ENCODE measurements at regions not wholly inside any gene's neighbourhood (a gene's known extent, or its start where the extent isn't known, plus 50 kb on each side); places are given as distances from the start of the nearest gene placed in this dataset.
"Not testable (repeated sequence)": the region's sequence is repeated elsewhere in the genome, so short reads cannot be mapped to it uniquely, and the experiment has no call there.

DNA sequence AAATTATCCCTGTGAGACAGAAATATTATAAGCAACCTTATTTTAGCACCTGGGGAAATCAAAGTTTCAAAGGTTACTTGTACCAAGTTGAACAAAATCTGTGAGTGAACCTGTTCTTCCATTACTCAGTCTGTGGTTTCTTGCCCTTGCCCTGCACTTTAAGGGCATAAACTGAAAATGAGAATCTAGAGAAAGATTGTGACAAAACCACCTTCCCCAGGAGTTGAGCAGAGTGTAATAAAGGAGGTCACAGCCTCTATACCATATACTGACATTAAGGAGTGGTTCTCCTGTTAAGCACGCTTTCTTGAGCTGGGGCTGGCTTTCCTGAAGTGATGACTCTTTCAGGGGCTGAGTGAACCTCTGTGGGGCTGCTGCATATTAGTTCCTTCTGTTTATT is 143.4 kb downstream of the PDCD6IP start:
- TF ChIP-seq, protein P1, sequence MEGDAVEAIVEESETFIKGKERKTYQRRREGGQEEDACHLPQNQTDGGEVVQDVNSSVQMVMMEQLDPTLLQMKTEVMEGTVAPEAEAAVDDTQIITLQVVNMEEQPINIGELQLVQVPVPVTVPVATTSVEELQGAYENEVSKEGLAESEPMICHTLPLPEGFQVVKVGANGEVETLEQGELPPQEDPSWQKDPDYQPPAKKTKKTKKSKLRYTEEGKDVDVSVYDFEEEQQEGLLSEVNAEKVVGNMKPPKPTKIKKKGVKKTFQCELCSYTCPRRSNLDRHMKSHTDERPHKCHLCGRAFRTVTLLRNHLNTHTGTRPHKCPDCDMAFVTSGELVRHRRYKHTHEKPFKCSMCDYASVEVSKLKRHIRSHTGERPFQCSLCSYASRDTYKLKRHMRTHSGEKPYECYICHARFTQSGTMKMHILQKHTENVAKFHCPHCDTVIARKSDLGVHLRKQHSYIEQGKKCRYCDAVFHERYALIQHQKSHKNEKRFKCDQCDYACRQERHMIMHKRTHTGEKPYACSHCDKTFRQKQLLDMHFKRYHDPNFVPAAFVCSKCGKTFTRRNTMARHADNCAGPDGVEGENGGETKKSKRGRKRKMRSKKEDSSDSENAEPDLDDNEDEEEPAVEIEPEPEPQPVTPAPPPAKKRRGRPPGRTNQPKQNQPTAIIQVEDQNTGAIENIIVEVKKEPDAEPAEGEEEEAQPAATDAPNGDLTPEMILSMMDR (IDR thresholded peaks at IDR 0.05) = no peak
- DNase-seq (ENCODE audit: low spot score) = no peak
- Histone ChIP-seq H3K4me3 (no peak overlapping the region), H3K27ac (no peak overlapping the region)

DNA sequence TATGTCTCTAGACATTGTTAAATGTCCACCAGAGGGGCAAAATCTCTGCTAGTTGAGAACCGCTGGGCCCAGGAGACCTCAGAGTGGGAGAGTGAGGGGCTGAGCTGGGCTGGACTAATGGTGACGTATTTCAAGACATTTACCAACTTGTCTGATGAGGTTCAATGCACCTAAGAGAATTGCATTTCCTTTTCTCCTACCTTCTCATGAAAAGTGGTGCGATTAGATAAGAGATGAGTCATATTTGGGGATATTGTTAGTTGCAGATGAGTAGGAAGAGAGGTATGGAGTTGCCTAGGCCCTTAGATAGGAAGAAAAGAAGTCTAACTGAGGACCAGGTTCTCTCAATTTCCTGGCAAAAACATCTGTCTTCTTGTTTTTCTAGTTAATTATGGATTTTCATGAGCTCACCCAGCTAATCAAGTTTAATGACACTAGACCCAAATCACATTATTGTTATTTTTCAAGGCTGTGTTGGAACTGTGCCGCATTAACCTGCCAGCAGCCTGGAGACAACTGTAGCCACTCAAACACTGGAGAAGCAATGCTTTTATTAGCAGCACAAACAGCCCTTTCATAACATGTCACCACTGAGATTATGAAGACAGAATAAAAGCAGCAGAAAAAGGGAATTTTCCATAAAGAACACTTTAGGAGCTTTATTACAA is 144.2 kb downstream of the PDCD6IP start:
- Histone ChIP-seq H3K4me3 (no peak overlapping the region), H3K27ac (no peak overlapping the region)
- no peak for DNase-seq (ENCODE audit: low spot score)
- TF ChIP-seq, protein P1 (IDR thresholded peaks at IDR 0.05) = no peak

DNA sequence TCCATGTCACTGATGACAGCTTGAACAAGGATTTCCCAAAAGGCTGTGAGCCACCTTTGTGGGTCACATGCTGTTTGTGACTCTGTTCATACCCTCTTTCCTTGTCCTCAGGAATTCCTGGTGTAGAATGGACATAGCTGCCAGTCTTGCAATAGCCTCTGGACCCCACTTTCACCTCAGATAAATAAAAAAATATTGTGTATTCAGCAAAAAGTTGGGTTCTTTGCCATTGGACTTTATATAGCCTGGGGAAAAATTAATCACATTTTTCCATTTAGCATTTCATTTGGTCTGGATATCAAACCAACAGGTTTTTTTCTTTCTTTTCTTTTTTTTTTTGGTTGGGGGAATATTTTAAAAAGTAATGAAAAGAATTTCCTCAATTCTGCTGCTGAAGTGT is 144.8 kb downstream of the PDCD6IP start:
- TF ChIP-seq, protein P1 (IDR thresholded peaks at IDR 0.05) = no peak
- no peak overlapping the region for H3K4me3 ChIP-seq
- H3K27ac ChIP-seq = no peak overlapping the region
- no peak for DNase-seq (ENCODE audit: low spot score)

DNA sequence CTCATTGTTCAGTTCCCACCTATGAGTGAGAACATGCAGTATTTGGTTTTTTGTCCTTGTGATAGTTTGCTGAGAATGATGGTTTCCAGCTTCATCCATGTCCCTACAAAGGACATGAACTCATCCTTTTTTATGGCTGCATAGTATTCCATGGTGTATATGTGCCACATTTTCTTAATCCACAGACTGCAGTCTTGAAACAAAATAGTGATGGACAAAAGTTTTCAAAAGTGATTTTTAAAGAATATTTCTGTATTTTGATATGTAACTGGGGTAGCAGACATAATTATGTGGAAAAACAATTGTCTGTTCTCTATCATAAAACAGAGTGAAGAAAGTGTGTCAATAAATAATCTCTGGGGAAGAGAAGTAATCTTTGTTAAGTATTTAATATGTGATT is 148.2 kb downstream of the PDCD6IP start:
- not testable (repeated sequence) for H3K27ac ChIP-seq; DNase-seq (ENCODE audit: low spot score); H3K4me3 ChIP-seq

DNA sequence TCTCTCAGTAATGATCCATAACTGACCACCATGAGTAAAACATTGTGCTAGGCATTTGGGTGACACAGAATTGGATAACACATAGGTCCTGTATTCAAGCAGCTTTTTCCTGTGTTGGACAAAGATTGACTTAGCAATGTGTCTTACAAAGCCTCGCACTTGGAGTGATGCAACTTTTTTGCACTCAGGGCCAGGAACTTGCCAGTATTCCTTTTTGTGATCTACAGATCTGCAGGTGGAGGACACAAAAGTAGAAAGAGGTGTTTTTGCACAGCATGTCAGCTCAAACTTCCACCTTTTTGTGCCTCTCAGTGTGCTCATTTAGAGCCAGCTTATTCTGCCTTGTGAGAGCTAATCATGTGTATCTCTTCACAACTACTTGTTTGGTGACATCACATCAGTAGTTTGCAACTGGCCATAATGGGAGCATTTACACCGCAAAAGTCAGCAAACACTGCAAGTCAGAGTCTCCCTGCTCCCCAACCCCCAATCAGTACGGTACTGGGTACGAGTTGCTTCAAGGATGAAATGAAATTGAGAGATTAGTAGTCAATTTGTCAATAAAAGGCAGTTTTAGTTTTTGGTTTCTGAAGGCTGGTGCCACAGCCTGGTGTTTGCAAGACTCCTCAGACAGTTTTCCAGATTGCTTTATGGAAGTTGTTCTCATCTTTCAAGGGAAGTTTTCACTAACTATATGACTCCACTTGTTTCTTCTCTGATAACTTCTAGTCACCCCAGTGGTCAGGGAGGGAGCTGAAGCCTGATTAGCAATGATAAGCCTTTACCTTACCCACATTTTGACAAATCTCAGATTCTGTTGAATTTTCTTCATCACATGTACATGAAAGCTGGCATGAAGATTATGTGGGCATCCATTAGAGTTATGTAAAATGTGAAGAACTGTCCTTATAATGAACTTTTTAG is 149.1 kb downstream of the PDCD6IP start:
- Histone ChIP-seq H3K4me3 (no peak overlapping the region), H3K27ac (no peak overlapping the region)
- TF ChIP-seq, protein P1 (IDR thresholded peaks at IDR 0.05) = no peak
- DNase-seq (ENCODE audit: low spot score) = no peak

DNA sequence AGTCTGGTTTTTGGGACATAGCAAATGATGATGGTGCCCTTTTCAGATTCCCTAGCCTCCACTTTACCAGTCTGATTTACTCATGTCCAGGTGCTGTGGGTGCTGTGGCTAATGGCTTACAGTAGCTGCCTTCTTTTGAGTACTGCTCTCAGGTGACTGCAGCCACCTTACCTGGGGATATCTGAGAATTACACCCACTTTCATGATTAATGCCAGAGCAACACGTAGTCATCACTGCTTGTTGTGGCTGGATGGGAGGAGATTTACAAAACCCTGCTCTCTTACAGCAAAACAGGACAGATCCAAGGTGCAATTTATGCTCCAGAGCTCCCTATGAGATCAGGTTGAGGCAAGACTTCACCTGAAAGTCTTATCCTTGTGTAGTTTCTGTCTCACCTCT is 150.6 kb downstream of the PDCD6IP start:
- Histone ChIP-seq H3K27ac (no peak overlapping the region), H3K4me3 (no peak overlapping the region)
- no peak for DNase-seq (ENCODE audit: low spot score)
- TF ChIP-seq, protein P1 (IDR thresholded peaks at IDR 0.05) = no peak

DNA sequence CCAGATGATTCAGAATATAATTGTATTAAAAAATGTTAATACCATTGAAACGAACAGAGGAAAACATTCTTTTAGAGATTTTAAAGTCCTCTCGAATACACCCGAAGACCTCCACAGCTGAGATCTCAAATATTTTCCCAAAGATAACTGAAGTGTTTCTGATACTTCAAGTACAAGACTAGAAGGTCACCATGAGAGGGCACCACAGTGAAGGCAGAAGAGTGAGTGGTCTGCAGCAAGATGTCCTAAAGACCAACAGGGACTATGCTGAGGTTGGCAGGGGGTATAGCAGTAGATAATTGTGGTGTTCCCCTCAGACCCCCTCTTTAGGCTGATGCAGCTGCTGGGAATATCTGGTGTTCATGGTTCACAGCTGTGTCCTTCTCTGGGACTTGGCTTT is 156.5 kb downstream of the PDCD6IP start:
- TF ChIP-seq, protein P1 (IDR thresholded peaks at IDR 0.05) = no peak
- DNase-seq (ENCODE audit: low spot score) = no peak
- Histone ChIP-seq H3K4me3 (no peak overlapping the region), H3K27ac (no peak overlapping the region)
